ENCODE measurements at regions not wholly inside any gene's neighbourhood (a gene's known extent, or its start where the extent isn't known, plus 50 kb on each side); places are given as distances from the start of the nearest gene placed in this dataset.

DNA sequence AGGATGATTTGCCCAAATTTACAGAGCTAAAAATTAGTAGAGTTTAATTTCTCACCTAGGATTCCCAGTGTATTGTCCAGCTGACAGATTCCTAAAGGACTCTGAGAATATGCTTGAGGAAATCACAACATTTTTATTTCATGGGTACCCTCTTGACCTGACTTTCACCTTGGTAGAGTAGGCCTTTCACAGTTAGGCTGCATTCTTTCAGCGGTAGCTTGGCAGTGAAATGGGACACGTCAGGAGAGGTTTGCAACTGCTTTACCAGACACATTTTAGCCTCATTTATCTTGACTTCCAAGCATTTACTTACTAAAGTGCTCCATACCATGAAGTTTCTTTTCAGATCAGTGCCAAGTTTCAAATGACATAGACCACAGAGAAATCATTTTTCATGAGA lies 937.9 kb upstream of the LRRTM1 start:
- TF ChIP-seq, protein P1, sequence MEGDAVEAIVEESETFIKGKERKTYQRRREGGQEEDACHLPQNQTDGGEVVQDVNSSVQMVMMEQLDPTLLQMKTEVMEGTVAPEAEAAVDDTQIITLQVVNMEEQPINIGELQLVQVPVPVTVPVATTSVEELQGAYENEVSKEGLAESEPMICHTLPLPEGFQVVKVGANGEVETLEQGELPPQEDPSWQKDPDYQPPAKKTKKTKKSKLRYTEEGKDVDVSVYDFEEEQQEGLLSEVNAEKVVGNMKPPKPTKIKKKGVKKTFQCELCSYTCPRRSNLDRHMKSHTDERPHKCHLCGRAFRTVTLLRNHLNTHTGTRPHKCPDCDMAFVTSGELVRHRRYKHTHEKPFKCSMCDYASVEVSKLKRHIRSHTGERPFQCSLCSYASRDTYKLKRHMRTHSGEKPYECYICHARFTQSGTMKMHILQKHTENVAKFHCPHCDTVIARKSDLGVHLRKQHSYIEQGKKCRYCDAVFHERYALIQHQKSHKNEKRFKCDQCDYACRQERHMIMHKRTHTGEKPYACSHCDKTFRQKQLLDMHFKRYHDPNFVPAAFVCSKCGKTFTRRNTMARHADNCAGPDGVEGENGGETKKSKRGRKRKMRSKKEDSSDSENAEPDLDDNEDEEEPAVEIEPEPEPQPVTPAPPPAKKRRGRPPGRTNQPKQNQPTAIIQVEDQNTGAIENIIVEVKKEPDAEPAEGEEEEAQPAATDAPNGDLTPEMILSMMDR (IDR thresholded peaks at IDR 0.05; ENCODE audit: borderline replicate concordance, extremely low read depth, low read length, poor library complexity, severe bottlenecking), result no peak
- no peak for TF ChIP-seq EZH2 (IDR thresholded peaks at IDR 0.05; ENCODE audit: borderline replicate concordance, low read depth, low read length, severe bottlenecking)
